ENCODE measurements at regions not wholly inside any gene's neighbourhood (a gene's known extent, or its start where the extent isn't known, plus 50 kb on each side); places are given as distances from the start of the nearest gene placed in this dataset.

GRCh38 chr6:140205795-140206593 lies 831.5 kb upstream of the CITED2 start:
- TF ChIP-seq CTCF (IDR thresholded peaks at IDR 0.05) (no peak), EP300 (IDR thresholded peaks at IDR 0.05) (no peak)
- no peaks in the 10 kb centered on the region for H3K27me3 ChIP-seq
- peak overlapping the region in 2 of 4 donors; percentile 11 to 34 for H3K27ac ChIP-seq
- no peaks in the 10 kb centered on the region for H3K36me3 ChIP-seq
- H3K4me3 ChIP-seq = no peak overlapping the region
- WGBS, 2 donors (ENCODE audit: low coverage in 1 of 2) = 54% methylated on average over 8 of the region's 12 CpGs; no CpG with 5 or more reads in 1 of the 2 donors
- peaks cover 6 to 36% (median 12%) of the 10 kb centered on the region in 3 donors for H3K4me1 ChIP-seq
- H3K9me3 ChIP-seq = peaks cover 0 to 3% (median 0%) of the 10 kb centered on the region in 3 donors
- no peak for ATAC-seq

GRCh38 chr6:140204154-140204553 lies 829.7 kb upstream of the CITED2 start:
- no peak overlapping the region for H3K4me3 ChIP-seq
- no peak for ATAC-seq
- peak overlapping the region in 2 of 4 donors; percentile 9 to 27 for H3K27ac ChIP-seq
- H3K36me3 ChIP-seq = no peaks in the 10 kb centered on the region
- H3K9me3 ChIP-seq = peaks cover 0 to 3% (median 0%) of the 10 kb centered on the region in 3 donors
- H3K4me1 ChIP-seq = peaks cover 6 to 36% (median 12%) of the 10 kb centered on the region in 3 donors
- H3K27me3 ChIP-seq = no peaks in the 10 kb centered on the region
- TF ChIP-seq POLR2A (IDR thresholded peaks at IDR 0.05) (no peak), EP300 (IDR thresholded peaks at IDR 0.05) (no peak), CTCF (IDR thresholded peaks at IDR 0.05) (no peak), POLR2AphosphoS5 (IDR thresholded peaks at IDR 0.05) (no peak)

- 8 to 17% methylated on average over 2 of the region's 2 CpGs for WGBS, 2 donors (ENCODE audit: low coverage in 1 of 2)
- H3K4me3 ChIP-seq = no peak overlapping the region
- peak overlapping the region; percentile 9 to 43 (median 30) for H3K27ac ChIP-seq
- H3K9me3 ChIP-seq = peaks cover 0 to 3% (median 0%) of the 10 kb centered on the region in 3 donors
- peaks cover 6 to 36% (median 12%) of the 10 kb centered on the region in 3 donors for H3K4me1 ChIP-seq
- ATAC-seq = no peak
- TF ChIP-seq CTCF (IDR thresholded peaks at IDR 0.05) = no peak
- TF ChIP-seq POLR2A (IDR thresholded peaks at IDR 0.05) = no peak
- no peak for TF ChIP-seq EP300 (IDR thresholded peaks at IDR 0.05)
- TF ChIP-seq POLR2AphosphoS5 (IDR thresholded peaks at IDR 0.05) = no peak
- H3K27me3 ChIP-seq = no peaks in the 10 kb centered on the region
- H3K36me3 ChIP-seq = no peaks in the 10 kb centered on the region
Observed at GRCh38 chr6:140203661-140204147, 829.3 kb upstream of the CITED2 start.

GRCh38 chr6:140202964-140203515 lies 828.6 kb upstream of the CITED2 start:
- peaks cover 6 to 30% (median 12%) of the 10 kb centered on the region in 3 donors for H3K4me1 ChIP-seq
- no peak for ATAC-seq
- WGBS, 2 donors (ENCODE audit: low coverage in 1 of 2) = 35 to 40% methylated on average over 2 of the region's 2 CpGs
- TF ChIP-seq POLR2AphosphoS5 (IDR thresholded peaks at IDR 0.05) (no peak), CTCF (IDR thresholded peaks at IDR 0.05) (no peak), POLR2A (IDR thresholded peaks at IDR 0.05) (no peak), EP300 (IDR thresholded peaks at IDR 0.05) (no peak)
- no peaks in the 10 kb centered on the region for H3K27me3 ChIP-seq
- H3K9me3 ChIP-seq = peaks cover 0 to 3% (median 0%) of the 10 kb centered on the region in 3 donors
- no peaks in the 10 kb centered on the region for H3K36me3 ChIP-seq
- H3K27ac ChIP-seq = peak overlapping the region; percentile 9 to 43 (median 30)
- no peak overlapping the region for H3K4me3 ChIP-seq
